B cell (primary cell): ENCODE measurements at regions not wholly inside any gene's neighbourhood (a gene's known extent, or its start where the extent isn't known, plus 50 kb on each side); places are given as distances from the start of the nearest gene placed in this dataset.

Experiments used
- ATAC-seq: fragments of 200-7000 bp; cut with Tn5 transposase; one replicate; pipeline ENCODE4 v1.10.0; 2021; ENCODE audit warnings: low read depth, mild to moderate bottlenecking, moderate number of reproducible peaks, moderate library complexity
- CTCF ChIA-PET: fragments of 350-600 bp; sonication (Branson Sonifier 250); formaldehyde crosslinking; loops from one replicate; lab custom pipeline; 2021; ENCODE audit warnings: antibody characterized with exemption, inconsistent platforms; lab: Charles Lee
- POLR2A ChIA-PET: fragments of 350-600 bp; sonication (Branson Sonifier 250); formaldehyde crosslinking; loops from one replicate; lab custom pipeline; 2021; ENCODE audit warnings: antibody characterized with exemption; lab: Charles Lee
- DNase-seq: peaks from one replicate; pipeline ENCODE4 v3.0.0; 2013
- H2AFZ ChIP-seq: 2 replicates; pipeline ENCODE4 v1.6.1; 2012; ENCODE audit warnings: mild to moderate bottlenecking, low read depth, low read length; ENCODE audit not compliant: insufficient read depth, poor library complexity, severe bottlenecking
- H3K27ac ChIP-seq, 2 donors: 1 replicate in 1 of 2; 2 replicates in 1 of 2; pipeline ENCODE4 v1.5.1; 2012 to 2013; ENCODE audit warnings: low read length in 2 of 2, mild to moderate bottlenecking in 2 of 2, moderate library complexity in 1 of 2
- H3K27me3 ChIP-seq, 4 experiments: fragments of 200-600 bp in 1 of 4; sonication (generic) in 1 of 4; replicated peaks in 1 of 4; 1 replicate in 2 of 4; 2 replicates in 2 of 4; pipeline versions ENCODE4 v1.6.1 to v1.7.0; 2013 to 2016; ENCODE audit warnings: low read length in 3 of 4, mild to moderate bottlenecking in 2 of 4, mixed read lengths in 1 of 4, moderate library complexity in 1 of 4; ENCODE audit not compliant: insufficient read depth in 4 of 4, control insufficient read depth in 3 of 4; ENCODE audit errors: control extremely low read depth in 1 of 4
- H3K36me3 ChIP-seq, 2 experiments: replicated peaks in 1 of 2; 1 replicate in 1 of 2; 2 replicates in 1 of 2; pipeline versions ENCODE4 v1.6.1 to v1.7.1; 2013; ENCODE audit warnings: low read length in 1 of 2; ENCODE audit not compliant: insufficient read depth in 2 of 2, control insufficient read depth in 1 of 2; ENCODE audit errors: control extremely low read depth in 1 of 2, extremely low read depth in 1 of 2
- H3K4me1 ChIP-seq, 2 donors: fragments of 200-600 bp in 1 of 2; sonication (generic) in 1 of 2; 1 replicate in 1 of 2; 2 replicates in 1 of 2; pipeline versions ENCODE4 v1.5.1 to v1.6.1; 2013 to 2017; ENCODE audit warnings: low read length in 2 of 2; ENCODE audit not compliant: control insufficient read depth in 2 of 2, insufficient read depth in 2 of 2
- H3K4me2 ChIP-seq: replicated peaks from 2 replicates; pipeline ENCODE3; 2012; ENCODE audit warnings: mild to moderate bottlenecking, low read depth, low read length; ENCODE audit not compliant: poor library complexity, severe bottlenecking
- H3K4me3 ChIP-seq, 5 experiments: fragments of 200-600 bp in 1 of 5; sonication (generic) in 1 of 5; 1 replicate in 3 of 5; 2 replicates in 2 of 5; pipeline versions ENCODE4 v1.5.1 to v1.7.0; 2011 to 2016; ENCODE audit warnings: low read length in 4 of 5, mild to moderate bottlenecking in 4 of 5, low read depth in 2 of 5, control low read depth in 1 of 5, moderate library complexity in 1 of 5; ENCODE audit not compliant: insufficient read depth in 1 of 5; ENCODE audit errors: control extremely low read depth in 1 of 5, extremely low read depth in 1 of 5
- H3K79me2 ChIP-seq: fragments of 200-600 bp; sonication (generic); one replicate; pipeline ENCODE4 v1.6.0; 2016; ENCODE audit warnings: low read length; ENCODE audit not compliant: control insufficient read depth, insufficient read depth
- H3K9ac ChIP-seq: fragments of 200-600 bp; sonication (generic); 2 replicates; pipeline ENCODE4 v1.6.1; 2017; ENCODE audit warnings: mild to moderate bottlenecking, low read length, moderate library complexity
- H3K9me3 ChIP-seq, 3 donors: one replicate each; pipeline versions ENCODE4 v1.6.1 to v1.7.1; 2013; ENCODE audit warnings: low read length in 2 of 3; ENCODE audit not compliant: control insufficient read depth in 2 of 3, insufficient read depth in 1 of 3; ENCODE audit errors: control extremely low read depth in 1 of 3
- H4K20me1 ChIP-seq: 2 replicates; pipeline ENCODE4 v1.6.0; 2012; ENCODE audit warnings: mild to moderate bottlenecking, low read length; ENCODE audit not compliant: insufficient read depth, control insufficient read depth, poor library complexity, severe bottlenecking
- H3K27ac Mint-ChIP-seq: one replicate; pipeline ENCODE4 v1.8.0; 2021; ENCODE audit warnings: mixed read lengths
- H3K27me3 Mint-ChIP-seq: one replicate; pipeline ENCODE4 v1.8.0; 2021; ENCODE audit warnings: mixed read lengths
- H3K4me1 Mint-ChIP-seq: one replicate; pipeline ENCODE4 v1.8.0; 2021; ENCODE audit warnings: mixed read lengths
- H3K4me3 Mint-ChIP-seq: one replicate; pipeline ENCODE4 v1.8.0; 2021; ENCODE audit warnings: mixed read lengths
- H3K9me3 Mint-ChIP-seq: one replicate; pipeline ENCODE4 v1.8.0; 2022; ENCODE audit warnings: mixed read lengths; ENCODE audit not compliant: insufficient read depth
- CTCF ChIP-seq: fragments of 200-600 bp; IDR thresholded peaks from one replicate; pipeline ENCODE4 v1.8.0; 2022; ENCODE audit warnings: antibody characterized with exemption, mild to moderate bottlenecking
- EZH2 ChIP-seq: IDR thresholded peaks from 2 replicates; pipeline ENCODE4 v1.6.1; 2012; ENCODE audit warnings: borderline replicate concordance, low read depth, mild to moderate bottlenecking, moderate library complexity, low read length; ENCODE audit not compliant: insufficient read depth, poor library complexity, severe bottlenecking
- WGBS: methylation state at CpG from one replicate; pipeline ENCODE4 v1.1.5; 2013; ENCODE audit warnings: missing lambda C conversion rate; ENCODE audit not compliant: insufficient coverage; 5-methylcytosine and 5-hydroxymethylcytosine counted together
- intact Hi-C: fragments of 100-400 bp; cut with micrococcal nuclease; formaldehyde crosslinking; loops from one replicate; pipeline ENCODE4 v1.10.0; 2022

DNA sequence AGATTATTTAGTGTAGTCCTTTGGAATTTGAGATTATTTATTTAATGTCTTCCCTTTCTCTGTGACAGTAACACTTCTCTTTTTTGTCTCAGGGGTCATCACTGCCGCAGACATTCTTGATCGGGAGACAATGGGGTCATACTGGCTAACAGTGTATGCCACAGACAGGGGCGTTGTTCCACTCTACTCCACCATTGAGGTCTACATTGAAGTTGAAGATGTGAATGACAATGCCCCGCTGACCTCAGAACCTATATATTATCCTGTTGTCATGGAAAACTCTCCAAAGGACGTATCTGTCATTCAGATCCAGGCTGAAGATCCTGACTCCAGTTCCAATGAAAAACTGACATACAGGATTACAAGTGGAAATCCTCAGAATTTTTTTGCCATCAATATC, 299.9 kb downstream of the FAT3 start:
- Histone ChIP-seq H3K79me2 (no peaks in the 10 kb centered on the region), H4K20me1 (no peaks in the 10 kb centered on the region), H3K36me3 (no peaks in the 10 kb centered on the region), H3K4me2 (no peak overlapping the region), H3K9ac (no peak overlapping the region), H3K27ac (no peak overlapping the region), H2AFZ (no peak overlapping the region), H3K4me3 (no peak overlapping the region), H3K27me3 (no peaks in the 10 kb centered on the region), H3K9me3 (no peaks in the 10 kb centered on the region), H3K4me1 (no peaks in the 10 kb centered on the region)
- intact Hi-C loops: no loop called here
- H3K27me3 Mint-ChIP-seq: no peaks in the 10 kb centered on the region
- 59% methylated on average over 3 of the region's 5 CpGs for WGBS
- CTCF ChIA-PET: no interaction called here
- H3K4me3 Mint-ChIP-seq: no peak overlapping the region
- no peak overlapping the region for H3K27ac Mint-ChIP-seq
- H3K9me3 Mint-ChIP-seq: no peaks in the 10 kb centered on the region
- POLR2A ChIA-PET: no interaction called here
- ATAC-seq (no peak), DNase-seq (no peak)
- H3K4me1 Mint-ChIP-seq: no peaks in the 10 kb centered on the region
- TF ChIP-seq CTCF: no peak

DNA sequence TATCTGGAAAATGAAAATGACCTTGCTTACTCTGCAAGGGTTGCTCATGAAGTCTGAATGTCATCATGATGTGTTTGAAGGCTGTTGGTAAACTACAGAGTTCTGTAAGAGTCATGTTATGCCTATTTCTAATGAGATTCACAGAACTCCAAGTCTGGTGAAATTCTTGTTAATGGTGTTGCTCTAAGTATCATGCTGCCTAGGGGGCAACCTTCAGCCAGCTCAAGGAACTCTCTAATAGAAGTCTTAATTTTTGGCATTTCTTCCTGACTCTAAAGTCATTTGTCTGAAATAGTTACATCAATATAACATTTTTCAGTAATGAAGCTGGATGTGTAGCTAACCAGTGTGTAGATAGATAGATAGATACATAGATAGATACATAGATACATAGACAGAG, 302.8 kb downstream of the FAT3 start:
- no peaks in the 10 kb centered on the region for H3K36me3 ChIP-seq
- no peak overlapping the region for H3K4me2 ChIP-seq
- no peak overlapping the region for H3K27ac Mint-ChIP-seq
- ATAC-seq (no peak), DNase-seq (no peak)
- H3K4me3 ChIP-seq: no peak overlapping the region
- H2AFZ ChIP-seq: no peak overlapping the region
- no peaks in the 10 kb centered on the region for H3K27me3 ChIP-seq
- intact Hi-C loops: no loop called here
- H3K9ac ChIP-seq: no peak overlapping the region
- CTCF ChIA-PET: no interaction called here
- POLR2A ChIA-PET: no interaction called here
- no peaks in the 10 kb centered on the region for H3K27me3 Mint-ChIP-seq
- no peaks in the 10 kb centered on the region for H3K9me3 Mint-ChIP-seq
- no peak overlapping the region for H3K4me3 Mint-ChIP-seq
- no peak overlapping the region for H3K27ac ChIP-seq
- H3K4me1 ChIP-seq: no peaks in the 10 kb centered on the region
- no peaks in the 10 kb centered on the region for H3K4me1 Mint-ChIP-seq
- no peaks in the 10 kb centered on the region for H3K79me2 ChIP-seq
- H4K20me1 ChIP-seq: no peaks in the 10 kb centered on the region
- H3K9me3 ChIP-seq: peaks cover 0 to 3% (median 0%) of the 10 kb centered on the region in 3 donors
- no peak for TF ChIP-seq EZH2
- no peak for TF ChIP-seq CTCF
